HEK293 (cell line): ENCODE measurements at regions not wholly inside any gene's neighbourhood (a gene's known extent, or its start where the extent isn't known, plus 50 kb on each side); places are given as distances from the start of the nearest gene placed in this dataset.
"Not testable (repeated sequence)": the region's sequence is repeated elsewhere in the genome, so short reads cannot be mapped to it uniquely, and the experiment has no call there.

ENCODE experiments used
- TCF7L2 ChIP-seq: IDR thresholded peaks from 2 replicates; pipeline ENCODE4 v1.6.1; 2011; ENCODE audit warnings: low read depth, mild to moderate bottlenecking, inconsistent platforms, low read length, moderate library complexity, borderline replicate concordance
- ZNF510 ChIP-seq: fragments of 450-650 bp; formaldehyde crosslinking; IDR thresholded peaks from 2 replicates; pipeline ENCODE4 v1.5.1; 2018; ENCODE audit warnings: mild to moderate bottlenecking, missing genetic modification characterization, missing biosample characterization; ENCODE audit not compliant: insufficient replicate concordance
- TF ChIP-seq, protein P1 (sequence below): fragments of 450-650 bp; formaldehyde crosslinking; IDR thresholded peaks from 2 replicates; pipeline ENCODE4 v1.5.1; 2016; ENCODE audit warnings: missing biosample characterization, missing genetic modification characterization

DNA sequence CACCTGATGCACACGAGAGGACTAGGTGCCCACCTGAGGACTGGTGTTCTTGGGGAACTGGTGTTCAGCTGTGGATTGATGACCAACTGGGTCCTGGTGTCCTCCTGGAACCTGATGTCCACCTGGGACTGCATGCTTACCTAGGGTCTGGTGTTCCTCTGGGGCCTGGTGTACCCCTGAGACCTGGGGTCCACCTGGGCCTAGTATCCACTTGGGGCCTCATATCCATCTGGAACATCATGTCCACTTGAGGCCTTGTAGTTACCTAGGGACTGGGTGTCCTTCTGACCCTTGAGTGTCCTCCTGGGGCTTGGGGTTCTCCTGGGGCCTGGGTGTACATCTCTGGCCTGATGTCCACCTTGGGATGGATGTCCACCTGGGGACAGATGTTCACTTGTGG lies 197.2 kb downstream of the POTEM start:
- TF ChIP-seq, protein P1, sequence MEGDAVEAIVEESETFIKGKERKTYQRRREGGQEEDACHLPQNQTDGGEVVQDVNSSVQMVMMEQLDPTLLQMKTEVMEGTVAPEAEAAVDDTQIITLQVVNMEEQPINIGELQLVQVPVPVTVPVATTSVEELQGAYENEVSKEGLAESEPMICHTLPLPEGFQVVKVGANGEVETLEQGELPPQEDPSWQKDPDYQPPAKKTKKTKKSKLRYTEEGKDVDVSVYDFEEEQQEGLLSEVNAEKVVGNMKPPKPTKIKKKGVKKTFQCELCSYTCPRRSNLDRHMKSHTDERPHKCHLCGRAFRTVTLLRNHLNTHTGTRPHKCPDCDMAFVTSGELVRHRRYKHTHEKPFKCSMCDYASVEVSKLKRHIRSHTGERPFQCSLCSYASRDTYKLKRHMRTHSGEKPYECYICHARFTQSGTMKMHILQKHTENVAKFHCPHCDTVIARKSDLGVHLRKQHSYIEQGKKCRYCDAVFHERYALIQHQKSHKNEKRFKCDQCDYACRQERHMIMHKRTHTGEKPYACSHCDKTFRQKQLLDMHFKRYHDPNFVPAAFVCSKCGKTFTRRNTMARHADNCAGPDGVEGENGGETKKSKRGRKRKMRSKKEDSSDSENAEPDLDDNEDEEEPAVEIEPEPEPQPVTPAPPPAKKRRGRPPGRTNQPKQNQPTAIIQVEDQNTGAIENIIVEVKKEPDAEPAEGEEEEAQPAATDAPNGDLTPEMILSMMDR, result not testable (repeated sequence)
- TF ChIP-seq ZNF510, TCF7L2: not testable (repeated sequence)
